ENCODE measurements at regions not wholly inside any gene's neighbourhood (a gene's known extent, or its start where the extent isn't known, plus 50 kb on each side); places are given as distances from the start of the nearest gene placed in this dataset.
A peak's percentile ranks its signal among the peaks of the same experiment; 100 is the strongest.

- peak; percentile 97 for DNase-seq
These were observed 415.8 kb downstream of the STIM2 start for GRCh38 chr4:27276307-27277073.

GRCh38 chr4:27278615-27279375 lies 418.2 kb downstream of the STIM2 start:
- peak; percentile 94 for DNase-seq

GRCh38 chr4:27288496-27288895 lies 427.9 kb downstream of the STIM2 start:
- DNase-seq = no peak

DNA sequence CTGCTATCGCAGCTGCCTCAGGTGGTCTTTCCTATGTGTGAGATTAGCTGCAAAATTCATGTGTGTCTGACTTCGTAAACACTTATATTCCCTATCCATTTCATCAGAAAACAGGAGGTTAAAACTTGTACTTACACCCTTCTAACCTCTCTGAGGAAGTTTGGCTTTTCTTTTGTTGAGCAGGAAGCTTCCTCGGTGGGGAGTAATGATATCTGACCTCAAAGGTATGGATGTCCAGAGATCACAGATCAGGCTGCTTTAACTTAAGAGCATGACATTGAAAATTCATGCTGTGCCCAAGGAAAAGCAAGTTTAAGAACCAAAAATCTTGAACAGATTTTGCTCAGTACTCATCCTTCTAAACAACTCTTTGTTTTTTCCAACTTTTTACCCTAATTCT lies 429.1 kb downstream of the STIM2 start:
- no peak for DNase-seq

DNA sequence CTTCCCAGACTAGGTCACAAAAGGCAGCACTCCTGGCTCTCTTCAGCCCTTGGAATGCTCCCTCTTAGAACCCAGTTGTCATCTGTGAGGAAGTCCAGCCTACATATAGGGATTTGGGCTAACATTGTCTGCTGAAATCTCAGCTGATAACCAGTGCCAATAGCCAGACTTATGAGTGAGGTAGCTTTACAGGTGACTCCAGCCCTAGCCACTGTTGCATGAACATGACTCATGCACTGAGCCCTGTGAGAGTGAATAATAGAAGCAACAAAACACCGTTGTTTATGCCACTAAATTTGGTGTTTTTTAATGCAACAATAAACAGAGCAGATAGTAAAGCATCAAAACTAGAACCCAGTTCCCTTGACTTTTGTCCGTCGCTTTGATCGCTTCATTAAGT lies 433.2 kb downstream of the STIM2 start:
- peak; percentile 55 for DNase-seq

GRCh38 chr4:27304751-27305150 lies 444.1 kb downstream of the STIM2 start:
- DNase-seq = peak; percentile 23

DNA sequence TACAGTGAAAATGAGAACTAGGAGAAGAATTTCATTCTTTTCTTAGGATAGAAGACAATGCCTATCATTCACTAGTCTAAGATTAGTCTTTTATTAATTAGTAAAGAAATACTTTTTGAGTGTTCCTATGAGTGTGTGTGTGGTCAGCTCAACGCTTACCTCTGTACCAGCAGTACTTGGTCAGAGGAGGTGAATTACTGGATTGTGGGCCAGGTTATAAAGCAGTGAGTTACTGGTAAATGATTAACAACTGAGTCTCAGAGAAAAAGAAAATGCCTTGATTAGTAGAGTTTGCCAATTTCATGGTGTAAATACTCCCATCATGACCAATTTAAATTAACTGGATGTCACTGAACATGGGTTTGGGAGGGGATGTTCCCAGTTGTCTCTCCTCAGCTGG lies 444.6 kb downstream of the STIM2 start:
- peak; percentile 58 for DNase-seq

GRCh38 chr4:27308379-27308778 lies 447.7 kb downstream of the STIM2 start:
- DNase-seq = no peak

- no peak for DNase-seq
These were observed 455.0 kb downstream of the STIM2 start for GRCh38 chr4:27315625-27316024.

DNA sequence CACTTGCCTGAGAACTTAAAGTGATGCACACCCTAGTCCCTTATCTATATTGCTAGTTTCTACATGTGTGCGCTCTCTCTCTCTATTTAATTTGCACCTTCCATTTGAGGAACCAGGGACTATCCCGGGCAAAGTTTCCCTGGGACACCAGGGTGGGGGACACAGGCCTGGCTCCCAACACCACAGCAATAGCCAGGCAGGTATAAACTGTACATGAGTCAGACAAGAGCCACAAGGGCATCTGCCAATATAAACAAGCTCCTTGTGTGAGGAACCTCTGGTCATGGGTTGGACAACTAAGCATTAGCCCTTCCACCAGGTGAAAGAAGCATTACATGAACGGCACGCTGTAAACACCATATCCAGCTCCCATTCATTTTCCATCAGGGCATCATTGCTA lies 455.5 kb downstream of the STIM2 start:
- peak; percentile 67 for DNase-seq

GRCh38 chr4:27318740-27319139 lies 458.1 kb downstream of the STIM2 start:
- peak; percentile 73 for DNase-seq

DNA sequence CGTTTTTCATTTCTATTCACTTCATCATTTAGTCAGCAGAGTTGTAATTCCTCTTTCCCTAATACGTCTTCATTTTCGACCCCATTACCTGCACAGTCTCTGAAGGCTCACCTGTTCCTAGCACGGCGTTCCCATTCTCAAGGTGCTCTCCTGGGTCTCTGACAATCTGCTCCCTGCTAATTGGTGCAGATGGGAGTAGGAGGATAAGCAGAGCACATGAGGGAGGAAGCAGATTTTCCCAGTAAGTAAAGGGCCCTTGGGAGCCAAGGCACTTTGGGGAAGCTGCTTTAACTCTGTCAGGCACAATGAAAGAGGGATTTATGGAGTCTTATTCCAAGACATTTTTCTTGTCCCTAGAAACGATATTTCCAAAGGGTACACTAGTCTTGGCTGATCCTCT lies 466.4 kb downstream of the STIM2 start:
- no peak for DNase-seq

GRCh38 chr4:27327421-27328181 lies 467.0 kb downstream of the STIM2 start:
- DNase-seq = no peak

- DNase-seq = no peak
These were observed 477.9 kb downstream of the STIM2 start for GRCh38 chr4:27338530-27338929.

GRCh38 chr4:27343411-27343810 lies 482.8 kb downstream of the STIM2 start:
- DNase-seq = no peak

- peak; percentile 7 for DNase-seq
These were observed 489.5 kb downstream of the STIM2 start for GRCh38 chr4:27350161-27350560.

DNA sequence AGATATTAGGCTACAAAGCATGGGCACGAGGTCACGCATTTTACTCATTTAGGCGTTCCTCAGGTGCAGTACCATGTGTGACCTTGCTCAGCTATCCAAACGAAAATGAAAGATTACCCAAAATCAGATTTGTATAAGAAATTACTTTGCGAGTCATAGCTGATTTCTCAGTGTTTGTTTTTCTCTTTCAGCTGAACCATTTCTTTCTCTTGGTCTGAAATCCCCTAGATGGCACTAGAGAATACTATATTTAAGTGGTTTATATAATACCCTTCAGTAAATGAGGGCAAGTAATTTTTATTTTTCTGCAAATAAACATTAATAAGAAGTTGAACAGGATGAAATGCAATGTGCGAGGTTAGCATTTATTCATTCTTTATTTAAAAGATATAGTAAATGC lies 496.6 kb downstream of the STIM2 start:
- peak; percentile 63 for DNase-seq

DNA sequence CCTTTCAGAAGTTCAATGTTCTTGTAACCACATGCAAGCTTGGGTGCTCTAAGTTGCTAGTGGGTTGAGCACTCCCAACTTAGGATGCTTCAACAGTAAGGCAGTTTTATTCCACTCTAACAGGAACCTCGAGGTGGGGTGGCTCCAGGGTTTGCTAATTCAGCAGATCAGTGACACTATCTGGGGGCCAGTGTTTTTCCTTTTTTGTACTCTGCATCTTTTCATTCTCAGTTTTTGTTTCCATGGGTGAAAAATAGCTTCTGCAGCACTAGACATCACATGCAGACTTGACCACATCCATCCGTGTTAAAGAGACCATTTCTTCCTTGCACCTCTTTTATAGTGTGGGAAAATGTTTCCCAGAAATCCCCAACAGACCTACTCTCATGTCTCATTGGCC lies 497.6 kb downstream of the STIM2 start:
- no peak for DNase-seq

GRCh38 chr4:27360131-27360530 lies 499.5 kb downstream of the STIM2 start:
- no peak for DNase-seq

DNA sequence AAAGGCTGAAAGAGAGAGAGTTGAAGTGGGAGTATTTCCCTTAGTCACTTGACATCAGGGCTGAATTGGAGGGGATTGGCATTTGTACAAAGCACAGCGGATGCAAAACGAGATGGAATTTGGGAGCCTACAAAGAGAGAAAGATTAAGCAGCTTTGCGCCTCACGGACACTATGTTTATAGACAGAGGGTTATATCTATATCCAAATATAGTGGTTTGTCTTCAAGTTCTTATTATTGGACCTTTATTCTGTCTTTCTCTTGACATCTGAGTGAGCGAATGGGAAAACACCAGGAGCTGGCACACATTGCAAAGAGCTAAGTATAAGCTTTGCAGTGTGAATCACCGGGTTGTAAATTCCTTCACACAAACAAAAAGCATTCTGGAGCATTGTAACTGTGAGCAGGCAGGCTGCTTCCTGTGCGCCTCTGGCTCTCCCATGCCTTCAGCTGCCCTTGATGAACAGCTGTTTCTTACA lies 500.2 kb downstream of the STIM2 start:
- no peak for DNase-seq

GRCh38 chr4:27364509-27364908 lies 503.9 kb downstream of the STIM2 start:
- no peak for DNase-seq

DNA sequence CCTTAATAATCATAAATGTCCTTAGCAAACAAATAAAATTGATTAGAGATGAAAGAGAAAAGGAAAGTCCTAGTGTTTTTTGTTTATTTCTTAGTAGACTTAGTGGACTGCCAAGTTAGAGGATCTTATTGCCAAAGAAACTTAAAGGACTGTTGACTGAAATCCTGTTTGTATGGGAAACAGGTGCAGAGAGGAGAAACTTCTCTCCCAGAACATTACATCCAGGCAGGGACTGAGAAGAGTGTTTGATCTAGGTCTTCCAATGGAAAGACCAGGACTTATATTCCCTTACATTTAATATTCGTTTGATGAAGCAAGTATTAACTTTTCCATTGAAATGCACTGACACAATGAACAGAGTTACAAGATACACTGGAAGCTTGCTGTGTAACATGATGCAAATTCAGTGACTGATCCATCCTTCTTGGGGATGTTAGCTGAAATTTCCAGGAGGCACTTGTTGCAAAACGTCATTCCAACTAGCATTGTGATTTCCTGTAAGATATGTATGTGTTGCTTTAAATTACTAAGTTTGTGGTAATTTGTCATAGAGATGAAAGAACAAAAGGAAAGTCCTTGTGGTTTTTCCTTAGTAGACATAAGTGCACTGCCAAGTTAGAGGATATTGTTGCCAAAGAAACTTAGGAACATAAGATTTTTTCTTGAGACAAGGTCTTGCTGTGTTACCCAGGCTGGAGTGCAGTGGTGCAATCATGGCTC lies 505.6 kb downstream of the STIM2 start:
- no peak for DNase-seq

GRCh38 chr4:27368781-27369180 lies 508.1 kb downstream of the STIM2 start:
- no peak for DNase-seq
